Lower lobe of right lung (tissue), 2 donors: ENCODE measurements at regions not wholly inside any gene's neighbourhood (a gene's known extent, or its start where the extent isn't known, plus 50 kb on each side); places are given as distances from the start of the nearest gene placed in this dataset.

Source experiments
- ATAC-seq, 2 donors: fragments of 200-7000 bp; cut with Tn5 transposase; one replicate each; pipeline ENCODE4 v1.9.1; 2020 to 2022; ENCODE audit warnings: mild to moderate bottlenecking in 2 of 2, moderate library complexity in 2 of 2
- DNase-seq: peaks from one replicate; pipeline ENCODE4 v3.0.0-alpha.2; 2020
- H3K27ac ChIP-seq: fragments of 200-600 bp; one replicate; pipeline ENCODE4 v1.8.0; 2022
- H3K27me3 ChIP-seq: fragments of 200-600 bp; one replicate; pipeline ENCODE4 v1.8.0; 2022; ENCODE audit warnings: low read depth
- H3K36me3 ChIP-seq: fragments of 200-600 bp; one replicate; pipeline ENCODE4 v1.8.0; 2022; ENCODE audit warnings: mild to moderate bottlenecking
- H3K4me1 ChIP-seq: fragments of 200-600 bp; one replicate; pipeline ENCODE4 v1.8.0; 2022
- H3K4me3 ChIP-seq: fragments of 200-600 bp; one replicate; pipeline ENCODE4 v1.8.0; 2022; ENCODE audit warnings: mild to moderate bottlenecking
- H3K9me3 ChIP-seq: fragments of 200-600 bp; one replicate; pipeline ENCODE4 v1.8.0; 2022
- CTCF ChIP-seq: fragments of 200-600 bp; IDR thresholded peaks from one replicate; pipeline ENCODE4 v1.8.0; 2022; ENCODE audit warnings: antibody characterized with exemption, mild to moderate bottlenecking
- intact Hi-C: fragments of 100-400 bp; cut with DNase I; formaldehyde crosslinking; loops from one replicate; pipeline ENCODE4 v1.11.0; 2022
- donor health status: DM: no; HTN: yes; CAD: no; lungs with severe emphysema.

- Histone ChIP-seq H3K27me3 (no peaks in the 10 kb centered on the region), H3K27ac (no peak overlapping the region), H3K4me1 (no peaks in the 10 kb centered on the region), H3K9me3 (no peaks in the 10 kb centered on the region), H3K4me3 (no peak overlapping the region), H3K36me3 (no peaks in the 10 kb centered on the region)
- intact Hi-C loops: no loop called here
- no peak for TF ChIP-seq CTCF
- ATAC-seq (no peak), DNase-seq (no peak)
Measured at GRCh38 chr10:129244298-129244697, 222.7 kb upstream of the MGMT start.

- H3K9me3 ChIP-seq: no peaks in the 10 kb centered on the region
- no peak for TF ChIP-seq CTCF
- intact Hi-C loops: no loop called here
- no peaks in the 10 kb centered on the region for H3K27me3 ChIP-seq
- H3K27ac ChIP-seq: no peak overlapping the region
- no peaks in the 10 kb centered on the region for H3K36me3 ChIP-seq
- ATAC-seq (no peak), DNase-seq (no peak)
- no peak overlapping the region for H3K4me3 ChIP-seq
- H3K4me1 ChIP-seq: no peaks in the 10 kb centered on the region
Measured at GRCh38 chr10:129244757-129245156, 222.3 kb upstream of the MGMT start.

- Histone ChIP-seq H3K36me3 (no peaks in the 10 kb centered on the region), H3K4me1 (no peaks in the 10 kb centered on the region), H3K4me3 (no peak overlapping the region), H3K9me3 (no peaks in the 10 kb centered on the region), H3K27ac (no peak overlapping the region), H3K27me3 (no peaks in the 10 kb centered on the region)
- no peak for TF ChIP-seq CTCF
- intact Hi-C loops: no loop called here
- DNase-seq (no peak), ATAC-seq (no peak)
Measured at GRCh38 chr10:129253161-129253864, 213.7 kb upstream of the MGMT start.

GRCh38 chr10:129253865-129254179, 213.2 kb upstream of the MGMT start:
- TF ChIP-seq CTCF: no peak
- Histone ChIP-seq H3K9me3 (no peaks in the 10 kb centered on the region), H3K36me3 (no peaks in the 10 kb centered on the region), H3K4me3 (no peak overlapping the region), H3K4me1 (peaks cover 4% of the 10 kb centered on the region), H3K27ac (no peak overlapping the region), H3K27me3 (no peaks in the 10 kb centered on the region)
- DNase-seq (no peak), ATAC-seq (no peak)
- intact Hi-C loops: no loop called here

GRCh38 chr10:129258283-129258923, 208.6 kb upstream of the MGMT start:
- no peak for TF ChIP-seq CTCF
- Histone ChIP-seq H3K36me3 (no peaks in the 10 kb centered on the region), H3K27me3 (no peaks in the 10 kb centered on the region), H3K4me1 (peaks cover 10% of the 10 kb centered on the region), H3K9me3 (no peaks in the 10 kb centered on the region), H3K4me3 (no peak overlapping the region), H3K27ac (no peak overlapping the region)
- ATAC-seq (no peak), DNase-seq (no peak)
- intact Hi-C loops: no loop called here
